ENCODE measurements at regions not wholly inside any gene's neighbourhood (a gene's known extent, or its start where the extent isn't known, plus 50 kb on each side); places are given as distances from the start of the nearest gene placed in this dataset.
A peak's percentile ranks its signal among the peaks of the same experiment; 100 is the strongest.
"Not testable (repeated sequence)": the region's sequence is repeated elsewhere in the genome, so short reads cannot be mapped to it uniquely, and the experiment has no call there.

DNA sequence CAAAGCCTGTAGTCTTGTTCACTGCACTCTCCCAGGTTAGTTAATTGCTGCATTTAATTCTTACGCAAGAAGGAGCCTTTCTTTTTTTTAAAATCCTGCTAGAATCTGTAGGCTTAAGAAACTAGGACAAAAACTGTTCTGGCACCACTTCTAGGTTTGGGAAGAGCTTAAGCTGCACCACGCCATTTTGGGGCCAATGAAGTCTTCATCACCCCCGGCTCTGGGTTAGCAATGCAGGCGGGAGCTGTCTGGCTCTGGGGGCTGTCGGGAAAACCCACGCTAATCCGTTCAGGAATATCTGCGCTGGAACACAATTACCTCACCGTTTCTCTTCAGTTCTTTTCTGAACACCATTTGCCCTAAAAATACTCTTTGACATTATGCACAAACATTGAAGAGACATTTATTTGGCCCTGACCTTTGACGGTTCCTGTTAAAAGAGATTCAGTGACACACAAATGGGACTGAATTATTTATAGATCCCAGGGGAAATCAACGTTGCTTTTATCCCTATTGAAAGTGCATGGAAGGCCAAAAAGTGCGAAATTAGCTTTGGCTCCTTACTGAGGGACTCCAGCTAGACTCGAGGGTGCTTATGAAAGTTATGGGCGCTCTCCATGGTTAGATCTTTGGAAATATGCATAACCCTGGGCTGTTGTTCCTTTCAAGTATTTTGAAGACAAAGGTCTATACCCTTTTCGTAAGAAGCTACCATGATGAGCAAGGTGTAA, 249.2 kb downstream of the HAPSTR1 start:
- peak in 1 of 3 donors; percentile 4 for DNase-seq

DNA sequence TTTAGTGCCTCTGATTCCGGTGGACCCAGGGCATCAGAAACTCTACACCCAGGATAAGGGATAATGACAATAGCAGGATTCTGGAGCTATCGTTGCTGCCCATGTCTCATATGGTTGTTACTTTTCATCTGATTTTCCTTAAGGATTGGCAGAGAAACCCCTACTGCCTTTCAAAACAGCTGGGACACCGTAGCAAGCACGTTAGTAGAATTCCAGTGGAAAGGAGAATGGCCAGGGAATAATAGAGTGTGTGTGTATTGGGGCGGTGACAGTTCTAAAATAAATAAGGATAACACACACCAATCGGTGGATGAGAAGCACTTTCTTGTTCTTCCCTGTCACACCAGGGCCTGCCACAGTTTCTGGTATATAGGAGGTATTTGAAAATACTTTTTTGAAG, 251.8 kb downstream of the HAPSTR1 start:
- DNase-seq = no peak

- no peak for DNase-seq
Measured at GRCh38 chr16:9344508-9344907, 253.1 kb downstream of the HAPSTR1 start.

- no peak for DNase-seq
Measured at GRCh38 chr16:9345046-9345445, 253.6 kb downstream of the HAPSTR1 start.

DNA sequence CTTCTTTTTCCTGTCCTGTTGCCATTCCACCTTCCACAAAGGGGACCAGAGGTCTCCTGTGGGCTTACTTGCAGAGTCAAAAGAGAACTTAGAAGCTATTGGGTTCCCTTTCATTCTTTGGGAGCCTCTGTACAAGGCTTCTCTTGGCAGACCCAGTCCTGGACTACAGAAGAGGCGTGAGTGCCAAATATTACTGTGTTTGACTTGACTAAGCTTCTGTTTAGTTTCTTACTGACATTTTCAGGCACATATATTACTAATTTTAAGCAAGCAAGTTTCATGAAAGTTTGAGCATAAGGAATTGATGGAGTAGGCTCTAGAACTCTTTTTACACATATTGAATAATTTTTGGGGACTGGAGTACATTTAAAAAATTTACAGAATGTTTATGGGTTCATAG, 254.4 kb downstream of the HAPSTR1 start:
- no peak for DNase-seq

DNA sequence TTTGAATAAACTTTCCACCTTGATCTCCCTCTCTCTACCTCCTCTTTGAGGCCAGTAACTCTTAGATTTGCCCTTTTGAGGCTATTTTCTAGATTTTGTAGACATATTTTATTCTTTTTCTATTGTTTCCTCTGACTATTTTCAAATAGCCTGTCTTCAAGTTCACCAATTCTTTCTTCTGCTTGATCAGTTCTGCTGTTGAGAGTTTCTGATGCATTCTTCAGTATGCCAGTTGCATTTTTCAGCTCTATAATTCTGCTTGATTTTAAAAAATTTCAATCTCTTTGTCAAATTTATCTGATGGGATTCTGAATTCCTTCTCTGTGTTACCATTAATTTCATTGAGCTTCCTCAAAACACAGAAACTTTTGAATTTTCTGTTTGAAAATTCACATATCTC, 257.5 kb downstream of the HAPSTR1 start:
- no peak for DNase-seq

GRCh38 chr16:9349373-9349960, 258.0 kb downstream of the HAPSTR1 start:
- DNase-seq = not testable (repeated sequence)

DNA sequence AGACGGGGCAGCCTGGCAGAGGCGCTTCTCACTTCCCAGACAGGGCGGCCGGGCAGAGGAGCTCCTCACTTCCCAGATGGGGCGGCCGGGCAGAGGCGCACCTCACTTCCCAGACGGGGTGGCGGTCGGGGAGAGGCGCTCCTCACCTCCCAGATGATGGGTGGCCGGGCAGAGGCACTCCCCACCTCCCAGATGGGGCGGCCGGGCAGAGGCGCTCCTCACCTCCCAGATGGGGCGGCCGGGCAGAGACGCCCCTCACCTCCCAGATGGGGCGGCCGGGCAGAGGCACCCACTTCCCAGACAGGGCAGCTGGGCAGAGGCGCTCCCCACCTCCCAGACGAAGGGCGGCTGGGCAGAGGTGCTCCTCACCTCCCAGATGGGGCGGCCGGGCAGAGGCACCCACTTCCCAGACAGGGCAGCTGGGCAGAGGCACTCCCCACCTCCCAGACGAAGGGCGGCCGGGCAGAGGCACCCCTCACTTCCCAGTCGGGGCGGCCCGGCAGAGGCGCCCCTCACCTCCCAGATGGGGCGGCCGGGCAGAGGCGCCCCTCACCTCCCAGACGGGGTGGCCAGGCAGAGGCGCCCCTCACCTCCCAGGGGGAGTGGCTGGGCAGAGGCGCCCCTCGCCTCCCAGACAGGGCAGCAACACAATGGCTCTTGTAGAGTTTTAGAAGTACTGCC, 258.8 kb downstream of the HAPSTR1 start:
- not testable (repeated sequence) for DNase-seq

DNA sequence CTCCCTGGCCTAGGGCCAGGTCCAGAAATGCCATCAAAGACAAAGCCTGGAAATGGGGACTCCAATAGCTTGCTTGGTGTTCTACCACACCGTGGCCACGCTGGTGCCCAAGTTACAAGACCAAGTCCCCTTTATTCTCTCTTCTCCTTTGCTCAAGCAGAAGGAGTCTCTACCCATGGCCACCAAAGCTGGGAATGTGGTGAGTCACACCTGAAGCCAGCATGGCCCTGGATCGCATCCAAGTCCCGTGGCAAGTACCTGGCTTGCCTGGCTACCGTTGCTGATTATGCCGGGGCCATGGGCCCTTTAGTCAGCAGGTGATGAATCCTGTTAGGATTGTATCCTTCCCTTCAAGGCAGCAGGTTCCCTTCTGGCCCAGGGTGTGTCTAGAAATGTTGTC, 260.0 kb downstream of the HAPSTR1 start:
- no peak for DNase-seq

GRCh38 chr16:9351841-9352434, 260.5 kb downstream of the HAPSTR1 start:
- DNase-seq = no peak

DNA sequence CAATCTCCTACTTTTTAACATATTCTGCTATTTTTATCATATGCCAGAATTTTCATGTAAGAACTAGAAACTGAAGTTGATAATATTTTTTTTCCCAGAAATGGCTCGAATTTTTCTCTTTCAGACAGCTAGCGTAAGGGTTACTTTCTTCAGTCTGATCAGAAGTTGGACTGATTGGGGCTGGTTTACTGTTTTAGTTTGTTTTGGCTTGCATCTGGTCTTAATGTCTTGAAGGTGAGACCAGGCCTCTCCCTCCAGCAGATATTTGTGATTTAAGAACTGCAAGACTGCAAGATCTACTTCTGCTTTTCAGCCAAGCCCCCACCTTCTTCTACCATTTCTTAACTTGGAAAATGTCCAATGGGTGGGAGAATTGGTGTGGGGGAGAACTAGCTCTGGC, 266.4 kb downstream of the HAPSTR1 start:
- DNase-seq = no peak

GRCh38 chr16:9360075-9360474, 268.6 kb downstream of the HAPSTR1 start:
- DNase-seq = no peak

DNA sequence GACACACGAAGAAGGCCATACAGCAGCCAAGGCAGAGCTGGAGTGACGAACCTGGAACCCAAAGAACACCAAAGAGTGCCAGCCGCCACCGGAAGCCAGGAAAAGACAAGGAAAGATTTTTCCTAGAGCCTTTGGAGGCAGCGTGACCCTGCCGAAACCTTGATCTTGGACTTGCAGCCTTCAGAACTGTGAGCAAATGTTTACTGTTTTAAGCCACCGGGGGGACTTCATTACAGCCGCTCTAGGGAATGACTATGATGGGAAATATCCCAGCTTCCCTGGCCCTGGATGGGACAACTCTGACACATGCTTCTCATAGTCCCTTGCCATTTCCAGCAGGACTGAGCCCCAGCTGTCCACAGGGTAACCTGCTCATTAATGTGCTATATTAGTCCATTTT, 270.6 kb downstream of the HAPSTR1 start:
- DNase-seq = no peak

GRCh38 chr16:9362604-9363003, 271.2 kb downstream of the HAPSTR1 start:
- no peak for DNase-seq

GRCh38 chr16:9363520-9363919, 272.1 kb downstream of the HAPSTR1 start:
- no peak for DNase-seq

DNA sequence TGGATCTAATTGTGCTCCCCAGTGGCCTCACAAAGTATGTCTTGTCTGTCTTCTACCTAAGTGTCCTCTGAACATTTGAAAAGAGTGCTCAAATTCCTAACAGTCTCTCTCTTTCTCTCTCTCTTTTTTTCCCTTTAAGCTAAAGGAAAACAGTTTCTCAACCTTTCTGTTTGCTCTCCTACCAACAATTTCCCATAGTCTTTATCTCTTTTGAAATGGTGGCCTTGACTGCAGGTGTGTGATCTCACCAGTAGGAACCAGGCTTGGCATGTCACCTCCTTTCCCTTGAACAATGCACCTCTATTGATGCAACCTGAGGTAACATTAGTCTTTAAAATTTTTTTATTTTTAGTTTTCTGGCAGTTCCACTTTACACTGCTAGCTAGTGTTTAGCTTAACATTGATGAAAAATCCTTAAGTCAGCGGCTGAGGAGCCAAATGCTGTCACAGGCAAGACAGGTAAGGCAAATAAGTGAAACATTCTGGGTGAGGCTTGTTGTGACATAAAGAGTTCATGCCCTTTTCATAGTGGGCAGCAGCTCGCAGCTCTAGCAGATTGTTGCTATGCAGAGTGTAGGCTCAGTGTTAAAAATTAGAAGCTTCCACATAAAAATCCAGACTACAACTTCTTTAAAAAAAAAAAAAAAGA, 273.4 kb downstream of the HAPSTR1 start:
- no peak for DNase-seq

- peak in 2 of 3 donors; percentile 20 to 40 for DNase-seq
Measured at GRCh38 chr16:9365370-9365728, 273.9 kb downstream of the HAPSTR1 start.

- no peak for DNase-seq
Measured at GRCh38 chr16:9366048-9366969, 274.9 kb downstream of the HAPSTR1 start.

DNA sequence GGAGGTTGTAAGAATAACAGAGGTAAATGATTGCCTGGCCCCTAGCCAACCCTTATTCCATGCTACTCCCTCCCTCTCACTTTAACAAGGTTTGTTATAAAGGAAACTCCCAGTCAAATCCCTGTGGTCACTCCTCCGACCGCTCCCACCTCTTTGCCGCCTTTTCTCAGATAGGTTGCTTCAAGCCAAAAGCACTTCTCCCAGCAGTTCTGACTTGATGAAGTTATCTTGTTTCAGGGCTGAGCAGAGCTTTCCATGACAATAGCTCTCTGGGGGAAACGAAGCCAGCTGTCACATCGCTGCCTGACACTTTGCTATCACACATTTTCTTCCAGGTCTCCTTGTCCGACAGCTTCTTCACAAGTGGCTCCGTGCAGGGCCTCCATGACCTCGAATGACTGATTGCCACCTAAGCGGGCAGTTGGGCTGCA, 278.6 kb downstream of the HAPSTR1 start:
- no peak for DNase-seq

GRCh38 chr16:9371713-9372448, 280.4 kb downstream of the HAPSTR1 start:
- DNase-seq = no peak
